ENCODE measurements at regions not wholly inside any gene's neighbourhood (a gene's known extent, or its start where the extent isn't known, plus 50 kb on each side); places are given as distances from the start of the nearest gene placed in this dataset.

DNA sequence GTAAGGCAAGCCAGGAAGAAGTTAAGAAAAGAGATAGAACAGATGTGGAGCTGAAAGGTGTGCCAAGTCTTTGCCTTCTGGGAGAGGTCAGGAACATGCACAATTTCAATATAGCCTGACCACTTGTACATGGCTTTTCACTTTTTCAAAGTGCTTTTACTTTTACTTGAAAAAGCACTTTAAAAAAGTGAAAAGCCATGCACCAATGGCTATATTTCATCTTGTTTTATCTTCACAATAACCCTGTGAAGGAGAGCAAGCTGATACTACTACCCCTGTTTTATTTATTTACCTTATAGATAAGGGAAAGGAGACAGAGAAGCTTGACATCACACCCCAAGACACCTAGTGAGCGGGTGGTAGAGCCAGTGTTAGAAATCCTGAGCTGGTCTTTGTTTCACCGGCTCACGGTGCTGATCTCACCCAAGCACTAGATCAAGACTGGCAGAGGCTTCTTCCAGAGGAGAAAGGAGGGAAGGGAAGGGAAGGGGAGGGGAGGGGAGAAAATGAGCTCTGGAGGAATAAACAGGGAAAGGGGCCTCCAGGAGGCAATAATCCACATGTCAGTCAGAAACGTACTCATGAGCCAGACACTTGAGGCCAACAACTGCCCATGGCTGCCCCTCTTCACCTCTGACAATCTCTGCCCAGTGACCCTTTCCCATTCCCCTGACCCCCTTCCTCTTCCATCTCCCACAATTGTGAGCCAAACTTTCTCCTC, 455.4 kb downstream of the FOXO1 start:
- peaks cover 34% of the 10 kb centered on the region for H3K4me1 ChIP-seq (ENCODE audit: control insufficient read depth, insufficient read depth, low read length)
- no peak for DNase-seq (ENCODE audit: low read depth, low spot score)
- H2AFZ ChIP-seq (ENCODE audit: control insufficient read depth, low read depth, low read length): no peak overlapping the region
- H3K9me3 ChIP-seq (replicated peaks; ENCODE audit: control insufficient read depth, insufficient read depth, low read length): peaks cover 1% of the 10 kb centered on the region; the same call in 2 of the 3 replicates
- no peak overlapping the region for H3K4me3 ChIP-seq
- intact Hi-C loops (cut with micrococcal nuclease; ENCODE audit: unreplicated experiment) (no loop called here), in situ Hi-C loops (cut with MboI) (no loop called here)
- no peak overlapping the region for H3K4me2 ChIP-seq (ENCODE audit: control insufficient read depth, insufficient read depth)
- FAIRE-seq: no peak
- BruUV-seq (replicated peaks): no TSS peak
- no peaks in the 10 kb centered on the region for H4K20me1 ChIP-seq (ENCODE audit: control insufficient read depth, insufficient read depth)
- no peak for ATAC-seq
- 68% methylated on average over 4 of the region's 4 CpGs for WGBS (ENCODE audit: insufficient coverage, insufficient replicate concordance, low lambda C conversion rate, missing lambda C conversion rate)
- no peaks in the 10 kb centered on the region for H3K36me3 ChIP-seq (ENCODE audit: control insufficient read depth in 2 of 2, insufficient read depth in 2 of 2, low read length in 1 of 2)
- H3K27ac ChIP-seq (ENCODE audit: control insufficient read depth, insufficient read depth): no peak overlapping the region
- ChIA-PET POLR2A (no interaction called here), RAD21 (ENCODE audit: unreplicated experiment) (interaction anchor here (0.6 kb wide), 1 partner anchor 473 kb away, joined by 4 read pairs; no protein-coding TSS in a partner anchor), SMC1A (ENCODE audit: uncharacterized antibody, unreplicated experiment) (no interaction called here), CTCF (no interaction called here)
- H3K79me2 ChIP-seq (ENCODE audit: control insufficient read depth, insufficient read depth, low read length): no peaks in the 10 kb centered on the region
- H3K27me3 ChIP-seq (replicated peaks in 1 of 2; ENCODE audit: control insufficient read depth in 2 of 2, insufficient read depth in 2 of 2, low read length in 1 of 2): no peaks in the 10 kb centered on the region; a peak in 1 of 4 replicates
- no peak for TF ChIP-seq NFIC (IDR thresholded peaks at IDR 0.05; ENCODE audit: low read depth, low read length)
- no peak for TF ChIP-seq KLF5 (IDR thresholded peaks at IDR 0.05; ENCODE audit: partially characterized antibody)
- no peak for TF ChIP-seq CREB1 (IDR thresholded peaks at IDR 0.05; ENCODE audit: low read depth)
- TF ChIP-seq, protein P1, sequence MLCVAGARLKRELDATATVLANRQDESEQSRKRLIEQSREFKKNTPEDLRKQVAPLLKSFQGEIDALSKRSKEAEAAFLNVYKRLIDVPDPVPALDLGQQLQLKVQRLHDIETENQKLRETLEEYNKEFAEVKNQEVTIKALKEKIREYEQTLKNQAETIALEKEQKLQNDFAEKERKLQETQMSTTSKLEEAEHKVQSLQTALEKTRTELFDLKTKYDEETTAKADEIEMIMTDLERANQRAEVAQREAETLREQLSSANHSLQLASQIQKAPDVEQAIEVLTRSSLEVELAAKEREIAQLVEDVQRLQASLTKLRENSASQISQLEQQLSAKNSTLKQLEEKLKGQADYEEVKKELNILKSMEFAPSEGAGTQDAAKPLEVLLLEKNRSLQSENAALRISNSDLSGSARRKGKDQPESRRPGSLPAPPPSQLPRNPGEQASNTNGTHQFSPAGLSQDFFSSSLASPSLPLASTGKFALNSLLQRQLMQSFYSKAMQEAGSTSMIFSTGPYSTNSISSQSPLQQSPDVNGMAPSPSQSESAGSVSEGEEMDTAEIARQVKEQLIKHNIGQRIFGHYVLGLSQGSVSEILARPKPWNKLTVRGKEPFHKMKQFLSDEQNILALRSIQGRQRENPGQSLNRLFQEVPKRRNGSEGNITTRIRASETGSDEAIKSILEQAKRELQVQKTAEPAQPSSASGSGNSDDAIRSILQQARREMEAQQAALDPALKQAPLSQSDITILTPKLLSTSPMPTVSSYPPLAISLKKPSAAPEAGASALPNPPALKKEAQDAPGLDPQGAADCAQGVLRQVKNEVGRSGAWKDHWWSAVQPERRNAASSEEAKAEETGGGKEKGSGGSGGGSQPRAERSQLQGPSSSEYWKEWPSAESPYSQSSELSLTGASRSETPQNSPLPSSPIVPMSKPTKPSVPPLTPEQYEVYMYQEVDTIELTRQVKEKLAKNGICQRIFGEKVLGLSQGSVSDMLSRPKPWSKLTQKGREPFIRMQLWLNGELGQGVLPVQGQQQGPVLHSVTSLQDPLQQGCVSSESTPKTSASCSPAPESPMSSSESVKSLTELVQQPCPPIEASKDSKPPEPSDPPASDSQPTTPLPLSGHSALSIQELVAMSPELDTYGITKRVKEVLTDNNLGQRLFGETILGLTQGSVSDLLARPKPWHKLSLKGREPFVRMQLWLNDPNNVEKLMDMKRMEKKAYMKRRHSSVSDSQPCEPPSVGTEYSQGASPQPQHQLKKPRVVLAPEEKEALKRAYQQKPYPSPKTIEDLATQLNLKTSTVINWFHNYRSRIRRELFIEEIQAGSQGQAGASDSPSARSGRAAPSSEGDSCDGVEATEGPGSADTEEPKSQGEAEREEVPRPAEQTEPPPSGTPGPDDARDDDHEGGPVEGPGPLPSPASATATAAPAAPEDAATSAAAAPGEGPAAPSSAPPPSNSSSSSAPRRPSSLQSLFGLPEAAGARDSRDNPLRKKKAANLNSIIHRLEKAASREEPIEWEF (IDR thresholded peaks at IDR 0.05; ENCODE audit: insufficient replicate concordance, low read depth, low read length): no peak
- TF ChIP-seq MEF2A (IDR thresholded peaks at IDR 0.05; ENCODE audit: insufficient read depth, low read depth, low read length): no peak
- TF ChIP-seq YBX1 (IDR thresholded peaks at IDR 0.05): no peak
- TF ChIP-seq, protein P2, sequence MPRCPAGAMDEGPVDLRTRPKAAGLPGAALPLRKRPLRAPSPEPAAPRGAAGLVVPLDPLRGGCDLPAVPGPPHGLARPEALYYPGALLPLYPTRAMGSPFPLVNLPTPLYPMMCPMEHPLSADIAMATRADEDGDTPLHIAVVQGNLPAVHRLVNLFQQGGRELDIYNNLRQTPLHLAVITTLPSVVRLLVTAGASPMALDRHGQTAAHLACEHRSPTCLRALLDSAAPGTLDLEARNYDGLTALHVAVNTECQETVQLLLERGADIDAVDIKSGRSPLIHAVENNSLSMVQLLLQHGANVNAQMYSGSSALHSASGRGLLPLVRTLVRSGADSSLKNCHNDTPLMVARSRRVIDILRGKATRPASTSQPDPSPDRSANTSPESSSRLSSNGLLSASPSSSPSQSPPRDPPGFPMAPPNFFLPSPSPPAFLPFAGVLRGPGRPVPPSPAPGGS (IDR thresholded peaks at IDR 0.05; ENCODE audit: borderline replicate concordance, insufficient read depth, low read depth, low read length, poor library complexity, severe bottlenecking): no peak
- TF ChIP-seq RAD21 (IDR thresholded peaks at IDR 0.05; ENCODE audit: insufficient read depth, low read depth, low read length): no peak
- no peak for TF ChIP-seq SREBF1 (IDR thresholded peaks at IDR 0.05; ENCODE audit: low read length)
- no peak for TF ChIP-seq ASH2L (IDR thresholded peaks at IDR 0.05; ENCODE audit: borderline replicate concordance, low read depth)
- TF ChIP-seq SMAD5 (IDR thresholded peaks at IDR 0.05; ENCODE audit: low read depth): no peak
- TF ChIP-seq, protein P3, sequence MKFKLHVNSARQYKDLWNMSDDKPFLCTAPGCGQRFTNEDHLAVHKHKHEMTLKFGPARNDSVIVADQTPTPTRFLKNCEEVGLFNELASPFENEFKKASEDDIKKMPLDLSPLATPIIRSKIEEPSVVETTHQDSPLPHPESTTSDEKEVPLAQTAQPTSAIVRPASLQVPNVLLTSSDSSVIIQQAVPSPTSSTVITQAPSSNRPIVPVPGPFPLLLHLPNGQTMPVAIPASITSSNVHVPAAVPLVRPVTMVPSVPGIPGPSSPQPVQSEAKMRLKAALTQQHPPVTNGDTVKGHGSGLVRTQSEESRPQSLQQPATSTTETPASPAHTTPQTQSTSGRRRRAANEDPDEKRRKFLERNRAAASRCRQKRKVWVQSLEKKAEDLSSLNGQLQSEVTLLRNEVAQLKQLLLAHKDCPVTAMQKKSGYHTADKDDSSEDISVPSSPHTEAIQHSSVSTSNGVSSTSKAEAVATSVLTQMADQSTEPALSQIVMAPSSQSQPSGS (IDR thresholded peaks at IDR 0.05; ENCODE audit: low read length): no peak
- no peak for TF ChIP-seq LARP7 (IDR thresholded peaks at IDR 0.05)
- TF ChIP-seq, protein P4, sequence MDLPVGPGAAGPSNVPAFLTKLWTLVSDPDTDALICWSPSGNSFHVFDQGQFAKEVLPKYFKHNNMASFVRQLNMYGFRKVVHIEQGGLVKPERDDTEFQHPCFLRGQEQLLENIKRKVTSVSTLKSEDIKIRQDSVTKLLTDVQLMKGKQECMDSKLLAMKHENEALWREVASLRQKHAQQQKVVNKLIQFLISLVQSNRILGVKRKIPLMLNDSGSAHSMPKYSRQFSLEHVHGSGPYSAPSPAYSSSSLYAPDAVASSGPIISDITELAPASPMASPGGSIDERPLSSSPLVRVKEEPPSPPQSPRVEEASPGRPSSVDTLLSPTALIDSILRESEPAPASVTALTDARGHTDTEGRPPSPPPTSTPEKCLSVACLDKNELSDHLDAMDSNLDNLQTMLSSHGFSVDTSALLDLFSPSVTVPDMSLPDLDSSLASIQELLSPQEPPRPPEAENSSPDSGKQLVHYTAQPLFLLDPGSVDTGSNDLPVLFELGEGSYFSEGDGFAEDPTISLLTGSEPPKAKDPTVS (IDR thresholded peaks at IDR 0.05; ENCODE audit: low read depth, low read length): no peak
- no peak for TF ChIP-seq ZNF24 (IDR thresholded peaks at IDR 0.05)
- no peak overlapping the region for H3K9ac ChIP-seq (ENCODE audit: control insufficient read depth, insufficient read depth, low read length)
